HEK293 (cell line): ENCODE measurements at regions not wholly inside any gene's neighbourhood (a gene's known extent, or its start where the extent isn't known, plus 50 kb on each side); places are given as distances from the start of the nearest gene placed in this dataset.

Source experiments
- CTCF ChIP-seq: fragments of 450-650 bp; formaldehyde crosslinking; IDR thresholded peaks from 2 replicates; pipeline ENCODE4 v1.5.1; 2016; ENCODE audit warnings: missing biosample characterization, missing genetic modification characterization
- ELK4 ChIP-seq: IDR thresholded peaks from 2 replicates; pipeline ENCODE4 v1.6.1; 2011; ENCODE audit warnings: mild to moderate bottlenecking, low read depth, low read length, borderline replicate concordance
- KLF16 ChIP-seq: fragments of 450-650 bp; formaldehyde crosslinking; IDR thresholded peaks from 2 replicates; pipeline ENCODE4 v1.5.1; 2017; ENCODE audit warnings: missing biosample characterization, missing genetic modification characterization
- RBAK ChIP-seq: fragments of 450-650 bp; formaldehyde crosslinking; IDR thresholded peaks from 2 replicates; pipeline ENCODE4 v1.5.1; 2016; ENCODE audit warnings: missing biosample characterization, missing genetic modification characterization
- REST ChIP-seq: fragments of 450-650 bp; formaldehyde crosslinking; IDR thresholded peaks from 2 replicates; pipeline ENCODE4 v1.5.1; 2016; ENCODE audit warnings: missing biosample characterization, missing genetic modification characterization
- ZNF121 ChIP-seq: fragments of 450-650 bp; formaldehyde crosslinking; IDR thresholded peaks from 2 replicates; pipeline ENCODE4 v1.5.1; 2016; ENCODE audit warnings: missing biosample characterization, missing genetic modification characterization
- ZNF132 ChIP-seq: fragments of 450-650 bp; formaldehyde crosslinking; IDR thresholded peaks from 2 replicates; pipeline ENCODE4 v1.5.1; 2017; ENCODE audit warnings: missing biosample characterization, missing genetic modification characterization, borderline replicate concordance
- ZNF221 ChIP-seq: fragments of 450-650 bp; formaldehyde crosslinking; IDR thresholded peaks from 2 replicates; pipeline ENCODE4 v1.5.1; 2017; ENCODE audit warnings: missing biosample characterization, missing genetic modification characterization, borderline replicate concordance
- ZNF223 ChIP-seq: fragments of 450-650 bp; formaldehyde crosslinking; IDR thresholded peaks from 2 replicates; pipeline ENCODE4 v1.5.1; 2016; ENCODE audit warnings: missing biosample characterization, missing genetic modification characterization
- ZNF623 ChIP-seq: fragments of 450-650 bp; formaldehyde crosslinking; IDR thresholded peaks from 2 replicates; pipeline ENCODE4 v1.5.1; 2016; ENCODE audit warnings: missing biosample characterization, missing genetic modification characterization
- ZNF645 ChIP-seq: fragments of 450-650 bp; formaldehyde crosslinking; IDR thresholded peaks from 2 replicates; pipeline ENCODE4; 2016; ENCODE audit warnings: missing biosample characterization, missing genetic modification characterization

- TF ChIP-seq ZNF132 (no peak), CTCF (tag by site-specific recombination) (no peak), ZNF221 (no peak), KLF16 (tag by site-specific recombination) (no peak), RBAK (no peak), ZNF223 (no peak), ZNF645 (tag by site-specific recombination) (no peak), ZNF121 (tag by site-specific recombination) (no peak), ZNF623 (tag by site-specific recombination) (no peak), ELK4 (no peak), REST (tag by site-specific recombination) (no peak)
Measured at GRCh38 chr13:108575430-108575829, 54.0 kb upstream of the MYO16 start.
